GM19351 (cell line): ENCODE measurements at regions not wholly inside any gene's neighbourhood (a gene's known extent, or its start where the extent isn't known, plus 50 kb on each side); places are given as distances from the start of the nearest gene placed in this dataset.
"Not testable (repeated sequence)": the region's sequence is repeated elsewhere in the genome, so short reads cannot be mapped to it uniquely, and the experiment has no call there.

ENCODE experiments used
- ATAC-seq: cut with Tn5 transposase; IDR thresholded peaks from one replicate; pipeline ENCODE4 v1.9.1; 2021; ENCODE audit warnings: mild to moderate bottlenecking, moderate library complexity; ENCODE audit not compliant: unreplicated experiment

- no peak for ATAC-seq
These were observed 387.0 kb upstream of the PROK2 start for GRCh38 chr3:72171946-72172345.

GRCh38 chr3:72171463-72171881, 386.5 kb upstream of the PROK2 start:
- ATAC-seq: no peak

GRCh38 chr3:72169561-72170472, 384.9 kb upstream of the PROK2 start:
- ATAC-seq: no peak

GRCh38 chr3:72169120-72169519, 384.2 kb upstream of the PROK2 start:
- no peak for ATAC-seq

GRCh38 chr3:72165808-72166207, 380.9 kb upstream of the PROK2 start:
- no peak for ATAC-seq

GRCh38 chr3:72165317-72165716, 380.4 kb upstream of the PROK2 start:
- no peak for ATAC-seq

GRCh38 chr3:72164635-72164978, 379.7 kb upstream of the PROK2 start:
- ATAC-seq: no peak

GRCh38 chr3:72163809-72164634, 379.1 kb upstream of the PROK2 start:
- peak; percentile 86 for ATAC-seq

- ATAC-seq: no peak
These were observed 377.8 kb upstream of the PROK2 start for GRCh38 chr3:72162649-72163184.

GRCh38 chr3:72161881-72162595, 377.1 kb upstream of the PROK2 start:
- no peak for ATAC-seq

- not testable (repeated sequence) for ATAC-seq
These were observed 376.3 kb upstream of the PROK2 start for GRCh38 chr3:72161285-72161684.

- ATAC-seq: no peak
These were observed 375.4 kb upstream of the PROK2 start for GRCh38 chr3:72160351-72160750.

GRCh38 chr3:72159487-72159886, 374.5 kb upstream of the PROK2 start:
- no peak for ATAC-seq

- no peak for ATAC-seq
These were observed 373.8 kb upstream of the PROK2 start for GRCh38 chr3:72158639-72159326.

GRCh38 chr3:72157748-72158638, 373.0 kb upstream of the PROK2 start:
- ATAC-seq: peak; percentile 70

- ATAC-seq: no peak
These were observed 370.6 kb upstream of the PROK2 start for GRCh38 chr3:72155391-72156064.

GRCh38 chr3:72154391-72155335, 369.7 kb upstream of the PROK2 start:
- no peak for ATAC-seq
